Caco-2 (cell line): ENCODE measurements at regions not wholly inside any gene's neighbourhood (a gene's known extent, or its start where the extent isn't known, plus 50 kb on each side); places are given as distances from the start of the nearest gene placed in this dataset.

Experiments
- BruUV-seq: library from RNA; stranded (reverse); fragments of 400-500 nt; replicated peaks from 2 replicates; lab custom pipeline; 2021; lab: Mats Ljungman, UMichigan
- CTCF ChIA-PET: fragments of 300-600 bp; sonication (Branson Sonifier 250); formaldehyde crosslinking; loops from one replicate; lab custom pipeline; 2022; ENCODE audit warnings: antibody characterized with exemption; lab: Charles Lee
- POLR2A ChIA-PET: fragments of 300-600 bp; sonication (Branson Sonifier 250); formaldehyde crosslinking; loops from one replicate; lab custom pipeline; 2022; ENCODE audit warnings: antibody characterized with exemption; lab: Charles Lee
- DNase-seq, 2 experiments: peaks; one replicate each; pipeline versions ENCODE4 v3.0.0 to v3.0.0-alpha.2; 2020 to 2022
- H3K27me3 ChIP-seq: replicated peaks from 2 replicates; pipeline ENCODE4 v1.6.0; 2011; ENCODE audit warnings: low read length; ENCODE audit not compliant: control insufficient read depth, insufficient read depth
- H3K36me3 ChIP-seq: 2 replicates; pipeline ENCODE4 v1.5.1; 2011; ENCODE audit warnings: low read length; ENCODE audit not compliant: control insufficient read depth, insufficient read depth
- H3K4me1 ChIP-seq: fragments of 250-450 bp; sonication (Bioruptor Pico); 2 replicates; pipeline ENCODE4 v1.5.1; 2020; ENCODE audit warnings: mild to moderate bottlenecking
- H3K4me3 ChIP-seq: 2 replicates; pipeline ENCODE4 v1.5.1; 2011; ENCODE audit warnings: low read depth, mild to moderate bottlenecking, control low read depth, low read length
- H3K9me3 ChIP-seq: fragments of 250-450 bp; sonication (Bioruptor Pico); 2 replicates; pipeline ENCODE4 v1.5.1; 2020; ENCODE audit warnings: mild to moderate bottlenecking, moderate library complexity
- H3K27ac Mint-ChIP-seq: one replicate; pipeline ENCODE4 v1.8.0; 2022; ENCODE audit warnings: mixed read lengths; ENCODE audit not compliant: unreplicated experiment
- H3K27me3 Mint-ChIP-seq: one replicate; pipeline ENCODE4 v1.8.0; 2022; ENCODE audit warnings: mixed read lengths; ENCODE audit not compliant: insufficient read depth, unreplicated experiment
- H3K36me3 Mint-ChIP-seq: one replicate; pipeline ENCODE4 v1.8.0; 2022; ENCODE audit warnings: mild to moderate bottlenecking, mixed read lengths; ENCODE audit not compliant: insufficient read depth, unreplicated experiment
- H3K4me1 Mint-ChIP-seq: one replicate; pipeline ENCODE4 v1.8.0; 2022; ENCODE audit warnings: low read depth, mixed read lengths; ENCODE audit not compliant: unreplicated experiment
- H3K4me3 Mint-ChIP-seq: one replicate; pipeline ENCODE4 v1.8.0; 2022; ENCODE audit warnings: mild to moderate bottlenecking, moderate library complexity, mixed read lengths; ENCODE audit not compliant: unreplicated experiment
- H3K9me3 Mint-ChIP-seq: one replicate; pipeline ENCODE4 v1.8.0; 2022; ENCODE audit warnings: mixed read lengths; ENCODE audit not compliant: unreplicated experiment
- CTCF ChIP-seq, 2 experiments: fragments of 200-600 bp in 1 of 2; IDR thresholded peaks; 1 replicate in 1 of 2; 2 replicates in 1 of 2; pipeline versions ENCODE4 v1.5.1 to v1.8.0; 2011 to 2022; ENCODE audit warnings: antibody characterized with exemption in 1 of 2, control low read depth in 1 of 2, inconsistent platforms in 1 of 2, low read depth in 1 of 2, low read length in 1 of 2, mild to moderate bottlenecking in 1 of 2, moderate library complexity in 1 of 2; ENCODE audit not compliant: insufficient read depth in 1 of 2, severe bottlenecking in 1 of 2, unreplicated experiment in 1 of 2
- intact Hi-C: fragments of 100-400 bp; cut with micrococcal nuclease; formaldehyde crosslinking; loops from one replicate; pipeline ENCODE4 v1.10.0; 2022; ENCODE audit not compliant: unreplicated experiment

DNA sequence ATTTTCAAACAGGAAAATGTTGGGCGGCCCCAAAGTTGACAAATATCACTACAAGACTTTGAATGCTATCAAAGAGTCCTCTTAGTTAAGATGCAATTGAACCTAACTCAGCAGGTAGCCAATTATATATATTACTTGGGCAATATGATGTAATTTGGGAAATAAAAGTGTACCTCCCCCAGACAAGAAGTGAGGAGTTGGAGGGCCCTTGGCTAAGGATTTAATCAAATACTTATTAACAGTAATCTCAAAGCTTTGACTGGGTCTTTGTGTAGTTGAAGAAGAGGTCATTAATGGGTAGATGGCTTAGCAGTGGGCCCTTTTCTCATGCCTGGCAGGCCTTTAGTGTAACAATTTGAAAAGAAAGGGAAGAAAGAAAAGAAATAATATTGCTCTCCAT lies 599.0 kb downstream of the CSNK1G3 start:
- Histone ChIP-seq H3K36me3 (no peaks in the 10 kb centered on the region), H3K4me1 (no peaks in the 10 kb centered on the region), H3K4me3 (no peak overlapping the region), H3K9me3 (no peaks in the 10 kb centered on the region), H3K27me3 (no peaks in the 10 kb centered on the region)
- Mint-ChIP-seq H3K9me3 (no peaks in the 10 kb centered on the region), H3K36me3 (no peaks in the 10 kb centered on the region), H3K27ac (no peak overlapping the region), H3K4me3 (no peak overlapping the region), H3K27me3 (no peaks in the 10 kb centered on the region), H3K4me1 (no peaks in the 10 kb centered on the region)
- intact Hi-C loops: no loop called here
- DNase-seq: no peak
- POLR2A ChIA-PET: no interaction called here
- BruUV-seq: no TSS peak
- TF ChIP-seq CTCF (IDR thresholded peaks at IDR 0.05; ENCODE audit: insufficient read depth in 1 of 2, low read depth in 1 of 2, low read length in 1 of 2, severe bottlenecking in 1 of 2, unreplicated experiment in 1 of 2): no peak
- CTCF ChIA-PET: no interaction called here

DNA sequence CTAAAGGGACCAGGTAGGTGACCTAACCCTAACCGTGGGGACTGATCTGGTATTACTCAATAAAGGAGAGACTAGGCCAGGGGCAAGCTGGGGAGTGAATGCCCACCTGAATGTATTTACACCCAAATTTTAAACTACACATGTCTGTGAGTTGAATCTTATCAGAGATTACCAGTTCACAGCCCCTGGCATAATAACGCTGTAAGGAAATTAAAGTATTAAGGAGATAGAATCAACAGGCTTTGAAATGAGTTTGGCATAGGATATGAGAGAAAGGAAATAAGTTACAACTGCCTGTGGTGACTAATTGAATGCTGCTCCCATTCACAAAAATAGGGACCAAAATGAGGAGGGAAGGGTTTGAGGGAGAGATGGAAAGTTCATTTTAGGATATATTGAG lies 593.3 kb downstream of the CSNK1G3 start:
- H3K27me3 Mint-ChIP-seq: no peaks in the 10 kb centered on the region
- no peak overlapping the region for H3K4me3 ChIP-seq
- peaks cover 4% of the 10 kb centered on the region; the same call in 1 of the 2 replicates for H3K4me1 ChIP-seq
- intact Hi-C loops: no loop called here
- no peaks in the 10 kb centered on the region for H3K36me3 ChIP-seq
- H3K36me3 Mint-ChIP-seq: no peaks in the 10 kb centered on the region
- CTCF ChIA-PET: no interaction called here
- POLR2A ChIA-PET: no interaction called here
- H3K9me3 Mint-ChIP-seq: no peaks in the 10 kb centered on the region
- H3K4me3 Mint-ChIP-seq: no peak overlapping the region
- no TSS peak for BruUV-seq
- no peak for DNase-seq
- TF ChIP-seq CTCF (IDR thresholded peaks at IDR 0.05; ENCODE audit: insufficient read depth in 1 of 2, low read depth in 1 of 2, low read length in 1 of 2, severe bottlenecking in 1 of 2, unreplicated experiment in 1 of 2): no peak
- no peak overlapping the region for H3K27ac Mint-ChIP-seq
- H3K27me3 ChIP-seq: no peaks in the 10 kb centered on the region
- H3K4me1 Mint-ChIP-seq: no peaks in the 10 kb centered on the region
- H3K9me3 ChIP-seq: no peaks in the 10 kb centered on the region

- POLR2A ChIA-PET: no interaction called here
Observed at GRCh38 chr5:124104821-124105220, 592.8 kb downstream of the CSNK1G3 start.

More at GRCh38 chr5:124104821-124105220, 592.8 kb downstream of the CSNK1G3 start:
- H3K4me1 Mint-ChIP-seq: no peaks in the 10 kb centered on the region
- Histone ChIP-seq H3K27me3 (no peaks in the 10 kb centered on the region), H3K4me3 (no peak overlapping the region), H3K9me3 (no peaks in the 10 kb centered on the region), H3K4me1 (peaks cover 4% of the 10 kb centered on the region; the same call in 1 of the 2 replicates), H3K36me3 (no peaks in the 10 kb centered on the region)
- BruUV-seq: no TSS peak
- CTCF ChIA-PET: no interaction called here
- DNase-seq: no peak
- TF ChIP-seq CTCF (IDR thresholded peaks at IDR 0.05; ENCODE audit: insufficient read depth in 1 of 2, low read depth in 1 of 2, low read length in 1 of 2, severe bottlenecking in 1 of 2, unreplicated experiment in 1 of 2): no peak
- H3K27ac Mint-ChIP-seq: no peak overlapping the region
- intact Hi-C loops: no loop called here
- H3K36me3 Mint-ChIP-seq: no peaks in the 10 kb centered on the region
- no peaks in the 10 kb centered on the region for H3K9me3 Mint-ChIP-seq
- H3K27me3 Mint-ChIP-seq: no peaks in the 10 kb centered on the region
- no peak overlapping the region for H3K4me3 Mint-ChIP-seq
